ENCODE measurements at regions not wholly inside any gene's neighbourhood (a gene's known extent, or its start where the extent isn't known, plus 50 kb on each side); places are given as distances from the start of the nearest gene placed in this dataset.

DNA sequence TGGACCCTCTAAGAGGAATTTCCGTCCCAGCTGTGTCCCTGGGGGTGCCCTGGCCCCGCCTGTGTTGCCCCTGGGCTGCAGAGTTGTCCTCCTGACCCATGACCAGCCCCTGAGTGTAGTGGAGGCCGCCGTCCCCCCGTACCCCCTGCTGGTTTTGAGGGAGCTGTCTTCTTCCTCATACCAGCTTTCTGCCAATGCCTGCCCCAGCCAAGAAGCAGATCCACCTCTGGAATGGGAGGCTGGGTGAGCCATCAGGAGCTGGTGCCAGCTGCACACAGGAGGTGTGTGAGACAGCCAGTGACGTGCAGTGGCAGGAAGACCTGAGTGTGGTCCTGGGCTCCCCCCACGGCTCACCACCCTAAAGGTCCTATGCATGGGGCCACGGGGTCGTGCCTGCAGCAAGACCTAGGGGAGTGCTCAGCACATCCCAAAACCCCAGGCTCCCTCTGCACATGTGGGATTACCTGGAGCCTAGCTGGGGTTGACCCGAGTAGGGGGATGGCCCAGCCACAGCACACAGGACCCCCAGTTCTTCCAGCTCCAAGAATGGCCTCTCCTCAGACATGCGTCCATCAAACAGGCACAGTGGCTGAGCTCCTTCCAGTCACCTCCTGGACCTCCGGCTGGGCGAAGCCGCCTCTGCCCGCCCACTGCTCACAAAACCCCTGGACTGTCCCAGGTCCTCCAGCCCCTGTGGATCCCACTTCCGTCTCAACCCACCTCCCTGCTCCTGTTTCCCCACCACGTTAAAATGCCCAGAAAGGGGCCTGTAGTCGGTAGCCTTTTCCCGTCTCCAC, 647.6 kb downstream of the BRD1 start:
- DNase-seq, result no peak

DNA sequence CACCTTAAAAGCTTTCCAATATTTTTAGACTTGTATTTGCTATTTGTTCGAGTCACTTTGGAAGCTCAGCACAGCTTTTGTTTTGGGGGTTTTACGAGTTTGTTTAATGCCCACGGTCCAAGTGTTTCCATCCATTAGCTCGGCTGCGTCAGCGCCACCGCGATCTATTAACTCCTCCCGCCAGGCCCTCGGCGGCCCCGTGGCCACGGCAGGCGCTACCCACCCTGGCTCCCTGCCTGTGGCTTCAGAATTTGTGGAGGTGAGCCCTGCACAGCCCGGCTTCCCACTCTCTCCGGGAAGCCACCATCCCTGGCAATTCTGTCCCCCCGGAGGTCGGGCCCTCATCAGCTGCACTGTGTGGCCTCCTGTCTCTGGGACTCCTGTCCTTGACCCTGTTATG, 648.5 kb downstream of the BRD1 start:
- no peak for DNase-seq

DNA sequence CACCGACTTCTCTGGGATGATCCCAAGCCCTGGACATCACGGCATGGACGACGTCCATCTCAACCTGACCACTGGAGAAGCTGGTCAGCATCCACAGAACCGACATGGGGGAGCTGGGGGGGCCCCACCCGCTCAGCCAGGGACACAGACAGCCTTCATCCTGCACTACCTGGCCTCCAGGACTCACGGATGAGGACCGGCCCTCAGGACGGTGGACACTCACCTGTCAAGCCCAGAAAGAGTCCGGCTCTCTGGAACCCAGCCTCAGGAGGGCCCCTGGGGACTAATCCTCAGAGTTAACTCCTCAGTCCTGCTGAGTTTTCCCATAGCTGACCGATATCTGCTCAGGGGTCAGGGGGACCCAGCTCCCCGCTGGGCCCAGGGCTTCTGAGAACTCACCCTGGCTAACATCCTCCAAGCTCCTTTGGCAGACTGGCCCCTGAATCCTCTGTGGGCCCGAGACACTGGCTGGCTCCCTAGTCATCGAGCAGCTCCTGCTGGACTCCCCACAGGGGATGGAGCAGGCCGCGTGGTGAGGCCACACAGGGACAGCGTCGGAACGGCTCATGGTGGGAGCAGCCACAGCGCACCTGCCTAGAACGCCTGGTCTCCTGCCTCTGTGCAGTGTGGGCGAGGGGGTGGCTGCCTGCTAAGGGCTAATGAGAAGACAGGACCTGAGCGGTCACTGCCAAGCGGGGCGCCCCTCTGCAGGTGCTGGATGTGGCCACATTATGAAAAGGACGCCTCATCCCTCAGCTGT, 649.2 kb downstream of the BRD1 start:
- no peak for DNase-seq

DNA sequence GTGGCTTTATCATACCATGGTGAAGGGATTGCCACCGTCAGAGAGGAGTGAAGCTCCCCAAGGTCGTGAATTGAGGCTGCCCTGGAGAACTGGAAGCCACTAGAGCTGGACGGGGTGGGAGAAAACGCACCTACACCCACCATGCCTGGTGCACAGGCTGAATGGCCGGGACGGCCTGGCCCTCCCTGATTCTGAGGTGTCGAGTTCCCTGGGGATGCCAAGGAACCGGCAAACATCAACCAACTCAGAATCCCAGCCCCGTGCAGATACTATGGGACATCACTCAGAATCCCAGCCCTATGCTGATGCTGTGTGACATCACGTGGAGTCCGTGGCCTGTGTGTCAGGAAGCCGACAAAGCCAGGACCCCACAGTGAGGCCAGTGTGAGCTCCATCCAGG, 650.0 kb downstream of the BRD1 start:
- no peak for DNase-seq

DNA sequence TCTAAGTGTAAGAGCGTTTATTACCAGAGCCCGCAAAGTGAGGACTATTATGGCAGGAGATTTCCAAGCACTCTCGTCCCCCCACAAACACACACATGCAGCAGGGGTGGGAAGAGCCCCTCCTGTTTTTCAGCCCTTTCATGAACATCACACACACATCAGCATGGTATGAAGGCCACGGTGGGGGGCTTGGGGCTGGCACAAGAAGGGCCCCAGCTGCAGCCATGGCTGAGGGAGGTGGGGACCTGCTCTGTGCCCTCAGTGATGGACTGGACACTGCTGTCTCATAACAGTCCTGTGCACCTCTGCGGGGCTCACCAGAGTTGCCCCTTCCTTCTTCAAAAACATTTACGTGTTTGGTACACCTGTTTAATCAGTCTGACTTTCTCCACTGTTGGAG, 650.7 kb downstream of the BRD1 start:
- DNase-seq, result no peak

DNA sequence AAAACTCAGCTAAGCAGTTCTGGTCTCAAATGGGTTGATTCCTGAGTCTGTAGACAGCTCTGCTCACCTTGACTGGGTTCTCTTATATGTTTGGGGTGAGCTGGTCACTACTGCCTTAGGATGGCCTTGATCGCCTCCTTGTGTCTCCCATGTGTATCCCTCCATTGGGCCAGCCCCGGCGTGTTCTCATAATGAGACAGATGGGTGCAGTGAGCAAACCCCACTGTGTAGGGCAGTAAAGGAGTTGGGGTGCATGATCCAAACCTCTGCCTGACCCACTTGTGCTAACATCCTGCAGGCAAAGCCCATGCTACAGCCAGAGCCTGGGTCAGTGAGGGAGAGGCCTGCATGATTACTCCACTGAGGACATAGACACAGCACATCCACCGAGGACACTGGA, 657.6 kb downstream of the BRD1 start:
- no peak for DNase-seq

DNA sequence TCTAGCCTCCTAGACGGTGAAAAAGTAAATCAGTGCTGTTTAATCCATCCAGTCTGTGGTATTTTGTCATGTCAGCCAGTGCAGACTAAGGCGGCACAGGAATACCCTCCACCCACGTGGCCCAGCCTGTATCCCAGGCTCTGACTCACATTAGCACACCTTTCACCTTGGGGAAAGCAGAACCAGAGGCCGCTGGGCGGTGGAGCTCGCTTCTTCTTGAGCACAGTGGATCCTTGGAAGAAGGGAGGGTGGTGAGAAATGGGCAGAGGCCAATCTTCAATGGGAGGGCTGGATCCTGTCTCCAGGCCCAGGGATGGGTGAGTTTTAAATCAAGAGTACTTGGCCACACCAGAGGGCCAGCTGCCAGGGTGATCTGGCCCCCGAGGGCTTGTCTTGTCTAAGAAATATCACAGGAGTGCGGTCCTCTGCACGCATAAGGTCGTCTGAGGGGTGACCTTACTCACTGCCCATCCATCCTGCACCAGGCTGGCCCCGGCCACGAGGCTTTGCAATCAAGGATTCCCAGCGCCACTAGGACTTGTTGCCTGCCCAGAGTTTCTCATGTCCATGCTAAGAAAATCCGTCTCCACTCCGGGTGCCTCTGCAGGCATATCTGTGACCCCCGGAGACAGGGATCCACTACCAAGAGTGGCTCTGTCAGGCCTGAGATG, 658.5 kb downstream of the BRD1 start:
- DNase-seq, result no peak

DNA sequence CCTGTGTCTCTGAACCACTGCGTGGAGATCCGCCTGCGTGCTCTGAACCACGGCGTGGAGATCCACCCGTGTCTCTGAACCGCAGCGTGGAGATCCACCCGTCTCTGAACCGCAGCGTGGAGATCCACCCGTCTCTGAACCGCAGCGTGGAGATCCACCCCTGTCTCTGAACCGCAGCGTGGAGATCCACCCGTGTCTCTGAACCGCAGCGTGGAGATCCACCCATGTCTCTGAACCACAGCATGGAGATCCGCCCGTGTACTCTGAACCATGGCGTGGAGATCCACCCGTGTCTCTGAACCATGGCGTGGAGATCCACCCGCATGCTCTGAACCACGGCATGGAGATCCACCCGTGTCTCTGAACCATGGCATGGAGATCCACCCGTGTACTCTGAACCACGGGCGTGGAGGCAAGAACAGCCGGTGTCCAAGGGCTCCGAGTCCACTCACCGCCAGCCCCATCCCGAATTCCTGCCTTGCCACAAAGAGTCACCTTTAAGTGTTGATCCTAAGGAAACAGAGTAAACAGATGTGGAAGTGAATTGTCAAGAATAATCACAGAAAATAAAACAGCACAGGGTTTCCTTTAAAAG, 659.4 kb downstream of the BRD1 start:
- DNase-seq, result no peak

DNA sequence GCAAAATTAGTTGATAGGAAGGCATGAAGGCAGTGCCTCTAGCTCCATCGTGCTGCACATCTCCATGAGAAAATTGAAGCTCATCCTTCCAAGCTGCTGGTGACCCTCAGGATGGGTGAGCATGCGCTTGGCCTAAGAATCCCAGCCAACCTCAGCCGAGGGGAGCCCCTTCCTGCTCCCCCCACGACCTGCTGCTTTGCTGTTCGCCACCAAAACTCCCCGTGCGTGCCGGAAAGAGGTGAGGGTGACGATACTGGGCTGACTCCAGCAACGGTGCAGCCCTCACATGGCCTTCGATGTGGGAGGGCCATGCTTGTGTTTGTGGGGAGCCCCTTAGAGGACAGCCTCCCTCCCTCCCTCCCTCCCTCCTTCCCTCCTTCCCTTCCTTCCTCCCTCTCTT, 660.9 kb downstream of the BRD1 start:
- DNase-seq, result no peak

DNA sequence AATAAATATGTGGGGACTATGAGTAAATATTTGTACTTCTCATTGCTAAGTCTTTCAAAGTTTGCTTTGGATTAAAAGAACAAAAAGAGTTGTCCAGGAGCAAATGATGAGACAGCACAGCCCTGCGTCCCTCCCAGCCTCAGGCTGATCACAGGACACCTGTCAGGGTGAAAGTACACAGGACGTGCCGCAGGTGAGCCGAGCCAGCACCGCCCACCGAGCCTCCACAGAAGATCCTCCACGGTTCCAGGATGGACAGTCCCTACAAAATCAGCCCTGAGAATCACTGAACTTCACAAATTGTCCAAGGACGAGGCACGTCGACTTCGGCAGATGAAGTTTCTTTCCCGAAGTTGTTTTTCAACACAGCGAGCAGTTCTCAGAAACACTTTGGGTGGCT, 661.5 kb downstream of the BRD1 start:
- DNase-seq, result no peak

DNA sequence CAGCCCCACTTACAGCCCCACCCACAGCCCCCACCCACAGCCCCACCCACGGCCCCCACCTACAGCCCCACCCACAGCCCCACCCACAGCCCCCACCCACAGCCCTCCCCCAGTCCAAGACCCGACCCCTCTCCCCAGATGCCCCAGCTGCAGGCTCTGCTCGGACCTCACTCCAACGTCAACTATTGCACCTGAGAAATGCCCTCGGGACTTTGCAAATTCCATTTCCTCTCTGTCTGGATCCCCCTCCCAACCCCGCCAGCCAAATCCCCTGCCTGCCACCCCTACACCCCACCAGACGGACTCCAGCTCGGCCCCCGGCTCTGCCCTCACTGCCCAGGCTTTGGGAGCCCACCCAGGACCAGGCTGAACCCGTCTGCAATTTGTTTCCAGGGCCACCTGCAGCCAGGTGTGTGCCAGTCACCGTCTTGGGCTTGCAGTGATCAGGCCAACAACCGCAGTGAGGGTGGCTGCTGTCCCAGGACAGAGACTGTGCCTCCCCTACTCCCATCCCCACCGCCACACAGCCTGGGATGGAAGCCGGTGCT, 662.8 kb downstream of the BRD1 start:
- DNase-seq, result no peak

DNA sequence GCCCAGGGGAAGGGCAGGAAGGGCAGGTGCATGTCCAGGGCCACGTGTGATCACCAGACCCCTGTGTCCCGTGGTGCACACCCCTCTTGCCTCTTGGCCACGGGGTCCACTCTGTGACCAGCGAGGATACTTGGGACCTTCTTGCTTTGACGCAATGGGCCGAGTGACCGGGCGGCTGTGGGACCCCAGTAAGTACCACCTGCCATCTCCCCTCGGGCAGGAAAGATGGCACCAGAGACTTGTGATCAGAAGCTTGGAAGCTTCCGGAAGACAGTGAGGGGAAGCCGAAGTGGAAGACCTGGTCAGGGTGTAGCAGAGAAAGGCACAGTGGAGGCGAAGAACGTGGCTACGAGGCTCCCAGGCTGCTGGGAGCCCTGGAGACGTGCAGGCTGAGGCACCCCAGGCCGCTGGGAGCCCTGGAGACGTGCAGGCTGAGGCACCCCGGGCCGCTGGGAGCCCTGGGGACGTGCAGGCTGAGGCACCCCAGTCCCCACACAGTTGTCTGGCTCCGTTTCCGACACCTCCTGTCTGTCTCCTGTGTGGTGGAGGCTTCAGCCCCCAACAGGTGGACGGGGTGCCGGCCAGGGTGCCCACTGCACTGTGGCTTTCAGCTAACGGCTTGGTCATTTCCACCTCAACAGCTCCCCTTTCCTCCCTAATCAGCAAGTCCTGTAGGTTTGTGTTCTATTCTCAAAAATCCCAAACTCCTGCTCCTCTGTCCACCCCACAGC, 663.5 kb downstream of the BRD1 start:
- no peak for DNase-seq

DNA sequence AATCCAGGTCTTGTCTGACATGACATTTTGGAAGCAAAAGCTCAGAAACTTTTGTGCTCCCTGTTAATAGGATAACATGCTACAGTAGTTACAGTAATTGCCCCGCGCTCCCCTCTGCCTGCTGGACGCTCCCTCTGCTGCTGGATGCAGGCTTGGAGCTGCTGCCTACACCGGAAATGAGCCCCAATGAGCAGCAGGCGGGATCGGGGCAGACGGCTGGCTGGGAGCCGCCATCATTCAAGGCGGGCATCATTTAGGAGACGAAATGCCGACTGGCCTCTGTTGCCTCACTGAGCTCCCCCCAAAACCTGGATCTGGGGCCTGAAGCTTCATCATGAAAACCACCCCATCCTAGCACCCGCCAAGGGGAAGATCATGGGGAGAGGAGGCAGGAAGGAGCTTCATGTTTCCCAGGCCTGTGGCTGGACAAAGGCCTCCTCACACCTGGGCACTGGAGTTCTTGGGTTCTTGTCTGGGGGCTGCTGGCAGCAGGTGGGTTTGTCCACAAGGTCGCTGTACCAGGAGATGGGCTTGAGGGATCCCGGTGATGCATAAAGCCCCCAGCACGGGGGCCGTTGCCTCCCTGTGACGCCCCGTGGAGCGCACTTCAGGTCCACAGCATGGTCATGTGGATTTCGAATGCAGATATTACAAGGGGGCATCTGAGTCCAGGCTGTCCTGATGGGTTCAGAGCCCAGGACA, 664.3 kb downstream of the BRD1 start:
- no peak for DNase-seq

DNA sequence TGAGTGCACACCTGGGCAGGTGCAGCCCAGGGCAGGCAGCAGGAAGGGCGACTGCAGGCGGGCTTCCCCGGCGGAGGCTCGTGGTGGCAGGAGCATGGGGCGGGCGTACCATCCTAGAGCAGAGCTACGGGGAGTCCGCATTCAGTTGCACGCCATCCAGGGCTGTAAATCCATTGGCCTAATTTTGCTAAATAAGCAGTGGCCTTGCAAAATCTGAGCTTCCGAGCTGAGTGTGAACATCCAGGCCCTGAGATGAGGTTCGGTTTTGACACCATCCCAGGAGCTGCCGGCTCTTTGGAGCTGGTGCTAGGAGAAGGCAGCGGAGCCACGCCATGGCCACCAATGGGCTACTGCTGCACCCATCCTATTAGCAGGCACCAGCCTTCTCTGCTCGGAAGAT, 664.8 kb downstream of the BRD1 start:
- DNase-seq, result no peak

DNA sequence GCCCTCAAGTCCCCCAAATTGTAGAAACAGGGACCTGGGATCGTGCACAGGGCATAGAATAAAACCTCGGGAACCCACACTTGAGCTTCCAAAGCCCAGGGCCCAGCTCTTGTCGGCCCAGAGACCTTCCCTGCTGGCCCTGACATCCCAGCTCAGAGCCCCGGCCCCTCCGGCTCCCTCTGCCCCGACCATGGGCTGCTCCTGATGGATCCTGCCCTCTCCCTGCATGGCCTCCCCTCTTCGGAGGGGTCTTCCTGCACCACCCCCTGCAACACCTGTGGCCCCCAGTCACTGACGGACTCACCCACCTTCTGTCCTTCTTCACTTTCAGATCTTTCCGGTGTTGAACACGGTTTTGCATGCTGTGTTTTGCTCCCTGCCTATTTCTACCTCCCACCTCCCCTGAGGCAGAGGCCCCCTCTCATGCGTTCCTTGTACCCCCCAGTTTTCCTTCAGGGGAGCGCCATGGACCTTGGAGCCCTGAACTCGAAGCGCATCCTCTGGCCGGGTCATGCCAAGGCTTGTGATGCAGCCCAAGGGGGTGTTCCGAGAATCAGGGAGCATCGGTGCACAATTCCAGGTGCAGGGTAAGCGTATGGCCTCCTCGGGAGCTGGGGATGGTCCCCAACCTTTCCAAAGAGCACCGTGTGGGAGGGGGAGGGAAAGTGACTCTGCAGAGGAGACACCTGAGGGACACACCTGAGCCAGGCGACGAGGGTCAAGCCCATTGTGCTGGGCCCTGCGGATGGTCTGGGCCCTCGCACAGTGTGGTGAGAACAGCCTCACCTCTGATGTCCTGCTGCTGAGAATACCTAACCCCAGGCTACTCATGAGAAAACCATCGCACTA, 666.4 kb downstream of the BRD1 start:
- no peak for DNase-seq

DNA sequence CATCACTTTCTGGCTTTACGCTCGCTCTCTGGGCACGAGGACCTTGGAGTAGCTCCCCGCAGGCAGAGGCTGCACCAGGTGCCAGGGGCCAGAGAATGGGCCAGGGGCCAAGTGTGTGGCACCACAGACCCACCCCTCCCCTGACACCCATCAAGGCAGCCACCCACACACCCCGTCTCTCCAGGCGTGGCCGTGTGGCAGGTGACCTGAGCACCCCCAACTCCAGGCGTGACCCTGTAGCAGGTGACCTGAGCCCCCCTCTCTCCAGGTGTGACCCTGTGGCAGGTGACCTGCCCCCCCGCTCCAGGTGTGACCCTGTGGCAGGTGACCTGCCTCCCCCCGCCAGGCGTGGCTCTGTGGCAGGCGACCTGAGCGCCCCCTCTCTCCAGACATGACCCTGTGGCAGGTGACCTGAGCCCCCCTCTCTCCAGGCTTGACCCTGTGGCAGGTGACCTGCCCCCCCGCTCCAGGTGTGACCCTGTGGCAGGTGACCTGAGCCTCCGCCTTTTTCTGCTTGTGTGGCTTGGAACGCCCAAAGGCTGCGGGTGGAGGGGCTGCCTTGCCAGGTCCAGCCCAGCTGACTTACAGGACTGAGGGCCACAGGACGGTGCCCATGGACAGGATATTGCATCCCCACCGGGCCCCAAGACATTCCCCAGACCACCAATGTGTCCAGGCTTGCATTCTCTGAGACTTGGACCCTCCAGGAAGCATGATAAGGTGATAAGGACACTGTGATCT, 667.2 kb downstream of the BRD1 start:
- DNase-seq, result no peak

DNA sequence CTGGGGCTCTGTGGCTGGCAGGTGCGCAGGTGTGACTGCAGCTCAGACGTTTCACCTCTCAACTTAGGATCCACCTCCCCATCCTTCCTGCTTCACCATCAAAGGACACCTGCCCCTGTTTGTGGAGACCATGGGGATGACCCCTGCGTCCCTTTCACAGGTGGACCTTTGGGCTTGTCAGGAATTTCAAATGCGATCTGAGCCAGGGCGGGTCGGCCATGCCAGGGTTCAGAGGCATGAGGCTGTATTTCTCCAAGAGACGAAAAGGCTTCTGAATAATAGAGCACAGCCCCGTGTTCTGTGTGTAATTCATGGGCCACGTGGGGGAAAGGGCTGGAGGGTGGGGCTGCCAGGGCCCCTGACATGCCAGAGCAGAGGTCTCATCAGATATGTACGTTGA, 668.0 kb downstream of the BRD1 start:
- DNase-seq, result no peak

DNA sequence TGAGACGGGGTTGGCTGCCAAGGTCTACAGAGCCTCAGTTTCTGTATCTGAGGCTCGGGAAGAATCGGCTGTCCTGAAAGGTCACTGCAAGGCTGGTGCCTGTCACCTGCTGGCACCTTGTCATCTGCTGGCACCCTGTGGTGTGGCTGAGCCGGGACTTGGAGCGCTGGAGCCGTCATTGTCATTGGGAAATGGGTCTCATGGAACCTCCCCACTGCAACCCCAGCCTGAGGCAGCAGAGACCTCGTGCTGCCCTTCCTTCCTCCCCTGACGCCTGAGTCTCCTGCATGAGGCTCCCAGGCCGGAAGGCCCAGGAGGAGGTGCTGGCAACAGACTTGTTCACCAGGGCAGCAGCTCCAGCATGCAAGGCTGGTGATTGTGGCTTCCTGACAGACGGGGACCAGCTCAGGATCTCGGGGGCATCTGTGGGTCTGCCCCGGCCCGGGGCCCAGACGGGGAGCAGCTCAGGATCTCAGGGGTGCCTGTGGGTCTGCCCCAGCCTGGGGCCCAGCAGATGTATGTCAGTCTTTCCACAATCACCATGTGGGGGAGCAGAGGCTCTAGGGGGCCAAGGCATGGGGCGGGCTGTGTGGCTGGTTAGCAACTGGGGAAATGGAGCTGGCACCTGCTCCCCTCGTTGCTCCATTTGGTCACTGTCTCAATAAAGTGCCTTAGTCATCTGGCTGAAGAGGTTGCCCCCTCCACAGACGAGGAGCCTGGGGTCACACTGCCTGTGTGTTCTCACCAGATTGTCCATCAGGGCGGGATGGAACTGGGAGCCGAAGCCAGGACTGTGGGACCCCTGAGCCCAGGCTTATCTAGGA, 668.7 kb downstream of the BRD1 start:
- DNase-seq, result no peak

Data from 8988T (cell line).